EH (cell line): ENCODE measurements at regions not wholly inside any gene's neighbourhood (a gene's known extent, or its start where the extent isn't known, plus 50 kb on each side); places are given as distances from the start of the nearest gene placed in this dataset.

Experiments
- DNase-seq: peaks from one replicate; pipeline ENCODE4 v3.0.0-alpha.2; 2015; ENCODE audit warnings: low read depth

DNA sequence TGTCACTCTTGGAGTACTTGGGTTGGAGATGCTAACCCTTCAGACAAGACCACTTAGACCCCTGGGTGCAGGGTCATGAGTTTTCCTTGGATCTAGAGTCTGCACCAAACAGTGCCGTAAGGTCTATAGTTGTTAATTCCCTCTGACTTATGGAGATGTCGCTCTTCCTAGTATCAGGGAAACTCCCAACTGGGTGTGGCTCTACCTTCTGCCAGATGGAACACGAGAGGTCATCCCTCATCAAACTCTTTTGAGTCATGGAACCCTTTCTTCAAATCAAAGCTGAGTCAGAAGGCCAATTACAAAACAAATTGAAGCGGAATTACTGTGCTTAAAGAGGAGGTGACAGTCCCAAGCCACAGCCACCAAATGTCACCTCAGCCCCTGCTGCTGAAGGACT is 514.9 kb upstream of the PROK2 start:
- DNase-seq, result no peak

DNA sequence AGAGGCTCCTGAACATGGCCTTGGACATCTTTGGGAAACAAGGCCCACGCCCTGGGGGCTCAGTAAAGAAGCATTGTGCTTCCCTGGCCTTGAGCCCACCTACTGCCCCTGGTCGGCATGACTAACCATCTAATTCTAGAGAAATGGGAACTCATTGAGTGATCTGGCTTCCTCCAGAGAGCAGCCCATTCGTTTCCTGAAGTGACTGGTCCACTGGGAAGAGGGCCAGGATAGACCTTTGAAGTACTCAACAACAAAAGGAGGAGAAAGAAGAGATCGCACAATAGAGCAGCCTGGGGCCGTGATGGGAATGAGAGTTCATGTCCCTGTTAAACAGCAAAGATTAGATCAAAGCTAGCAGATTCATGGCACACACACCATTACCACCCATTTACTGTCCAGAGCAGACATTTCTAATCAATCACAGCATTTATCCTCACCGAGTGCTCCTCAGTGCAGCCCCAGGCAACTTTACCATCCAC is 514.4 kb upstream of the PROK2 start:
- DNase-seq, result peak; percentile 64

DNA sequence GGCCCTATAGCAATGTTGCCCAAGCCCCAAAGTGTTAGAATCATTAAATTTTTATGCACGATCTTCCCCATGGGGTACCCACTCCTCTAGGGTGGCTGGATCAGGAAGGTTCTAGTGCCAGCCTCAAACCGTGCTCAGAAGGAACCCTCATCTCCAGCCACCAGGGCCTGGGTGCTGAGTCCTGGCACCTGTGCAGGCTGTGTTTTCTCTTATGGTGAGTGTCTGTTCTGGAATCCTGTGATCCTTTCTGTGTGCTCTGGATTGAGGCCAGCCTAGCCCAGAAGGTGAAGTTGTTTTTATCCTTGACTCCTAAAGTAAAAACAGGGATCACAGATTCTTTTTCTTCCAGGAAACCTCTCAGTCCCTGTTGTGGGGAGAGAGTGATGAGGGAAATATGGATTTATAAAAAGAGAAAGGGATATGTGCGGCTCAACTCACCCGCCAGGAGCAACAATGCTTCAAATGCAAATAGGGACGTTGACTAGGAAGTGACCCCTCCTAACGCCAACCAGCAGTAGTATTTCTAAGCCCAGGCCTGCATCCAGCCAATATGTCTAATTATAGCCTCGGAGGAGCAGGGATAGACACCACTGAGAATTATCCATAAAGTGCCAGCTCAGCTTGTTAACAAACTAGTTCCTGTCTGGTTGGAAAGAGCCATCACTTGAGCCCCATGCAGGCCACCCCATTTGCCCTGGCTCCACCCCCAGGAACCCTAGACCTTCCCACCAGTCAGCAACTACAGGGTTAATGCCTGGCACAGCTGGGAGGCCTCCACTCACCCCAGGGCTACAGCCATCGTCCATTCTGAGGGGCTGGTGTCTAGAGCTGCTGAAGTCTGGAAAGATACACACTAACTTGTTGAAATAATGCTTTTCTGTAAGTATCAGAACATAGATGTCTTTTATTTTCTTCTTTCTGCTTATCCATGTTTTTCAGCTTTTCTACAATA is 513.5 kb upstream of the PROK2 start:
- DNase-seq, result no peak

DNA sequence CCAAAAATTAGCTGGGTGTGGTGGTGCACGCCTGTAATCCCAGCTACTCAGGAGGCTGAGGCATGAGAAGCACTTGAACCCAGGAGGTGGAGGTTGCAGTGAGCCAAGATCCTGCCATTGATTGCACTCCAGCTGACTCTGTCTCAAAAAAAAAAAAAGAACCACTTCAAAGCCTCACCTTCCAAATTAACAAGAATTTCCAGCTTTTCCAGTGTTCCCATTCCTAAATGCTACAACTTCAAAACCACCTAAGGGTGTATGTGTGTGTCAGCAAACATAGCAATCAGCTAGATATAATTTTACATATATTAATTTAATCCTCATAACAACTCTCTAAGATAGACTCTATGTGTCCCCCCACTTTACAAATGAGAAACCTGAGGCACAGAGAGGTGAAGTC is 512.5 kb upstream of the PROK2 start:
- DNase-seq, result no peak

DNA sequence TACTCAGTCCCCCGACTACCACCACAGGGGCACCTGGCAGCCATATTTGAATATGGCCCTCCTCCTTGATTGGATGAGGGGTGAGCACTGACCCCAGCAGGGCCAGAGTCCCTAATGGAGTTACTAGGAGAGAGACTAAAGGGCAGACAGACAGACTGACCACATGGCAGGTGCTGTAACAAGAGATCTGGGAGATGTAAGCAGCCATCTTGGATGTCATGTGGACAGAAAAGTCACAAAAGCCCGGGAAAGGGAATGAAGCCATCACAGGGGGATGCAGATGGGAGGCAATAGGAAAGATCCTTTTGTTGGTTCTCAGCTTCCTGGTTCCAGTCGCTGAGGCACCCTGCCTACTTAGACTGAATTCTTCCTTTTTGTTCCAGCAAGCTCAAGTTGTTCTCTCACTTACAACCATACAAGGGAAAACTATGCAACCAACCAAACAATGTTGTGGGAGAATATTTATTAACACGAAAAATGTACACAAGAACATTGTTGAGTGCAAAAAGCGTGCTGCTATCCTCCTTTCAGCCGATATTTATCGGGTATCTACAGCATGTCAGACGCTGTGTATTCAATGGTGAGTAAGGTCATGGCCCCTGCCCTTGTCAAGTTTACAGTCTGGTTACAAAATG is 511.6 kb upstream of the PROK2 start:
- DNase-seq, result no peak

DNA sequence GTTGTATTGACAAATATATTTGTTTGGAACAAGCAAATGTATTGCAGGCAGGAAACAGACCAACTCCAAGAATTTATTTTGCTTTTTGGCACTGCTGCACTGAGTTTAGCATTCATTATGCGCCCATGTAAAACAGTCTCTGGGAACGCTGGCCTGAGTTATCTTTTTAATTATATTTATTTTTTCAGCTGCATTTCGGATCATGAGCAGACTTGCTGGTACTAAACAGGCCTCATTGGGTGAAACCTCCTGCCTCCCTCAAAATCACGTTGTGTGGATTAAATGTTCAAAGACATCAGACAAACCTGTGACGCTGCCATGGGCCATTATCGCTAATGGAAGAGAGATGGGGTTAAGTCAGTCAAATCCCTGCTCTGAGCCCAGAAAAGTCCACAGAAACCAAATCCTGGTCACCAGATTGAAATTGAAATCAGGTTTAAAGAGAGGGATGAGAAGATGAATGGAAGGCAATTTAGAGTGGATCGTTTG is 511.1 kb upstream of the PROK2 start:
- no peak for DNase-seq

DNA sequence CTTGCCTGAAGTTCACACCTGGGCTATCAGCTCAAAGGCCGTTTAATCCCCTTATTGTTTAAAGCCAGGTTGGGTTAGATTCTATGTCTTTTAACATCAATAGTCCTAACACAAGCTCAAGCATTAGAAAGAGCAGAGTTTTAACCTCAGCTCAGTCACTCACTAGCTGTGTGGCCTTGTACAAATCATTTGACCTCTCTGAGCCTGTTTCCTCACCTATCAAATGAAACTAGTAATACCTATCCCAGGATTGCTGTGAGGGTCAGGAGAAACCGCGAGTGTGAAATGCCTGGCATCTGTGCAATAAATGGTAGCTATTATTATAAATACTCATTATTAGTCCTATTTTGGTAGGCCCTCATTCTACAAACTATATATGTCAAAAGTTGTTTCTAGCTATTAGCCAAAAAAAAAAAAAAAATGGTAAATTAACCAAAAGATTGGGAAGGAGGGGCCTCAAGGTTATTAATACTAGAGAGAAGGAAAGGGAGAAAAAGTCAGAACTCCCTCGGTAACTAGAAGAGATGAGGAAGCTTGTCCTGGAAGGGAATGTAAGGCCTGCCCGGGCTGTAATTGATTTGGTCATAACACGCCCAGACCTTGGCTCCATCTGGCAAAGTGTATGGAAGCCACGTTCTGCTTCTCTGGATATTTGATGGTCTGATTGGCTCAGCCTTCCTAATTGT is 510.5 kb upstream of the PROK2 start:
- no peak for DNase-seq

DNA sequence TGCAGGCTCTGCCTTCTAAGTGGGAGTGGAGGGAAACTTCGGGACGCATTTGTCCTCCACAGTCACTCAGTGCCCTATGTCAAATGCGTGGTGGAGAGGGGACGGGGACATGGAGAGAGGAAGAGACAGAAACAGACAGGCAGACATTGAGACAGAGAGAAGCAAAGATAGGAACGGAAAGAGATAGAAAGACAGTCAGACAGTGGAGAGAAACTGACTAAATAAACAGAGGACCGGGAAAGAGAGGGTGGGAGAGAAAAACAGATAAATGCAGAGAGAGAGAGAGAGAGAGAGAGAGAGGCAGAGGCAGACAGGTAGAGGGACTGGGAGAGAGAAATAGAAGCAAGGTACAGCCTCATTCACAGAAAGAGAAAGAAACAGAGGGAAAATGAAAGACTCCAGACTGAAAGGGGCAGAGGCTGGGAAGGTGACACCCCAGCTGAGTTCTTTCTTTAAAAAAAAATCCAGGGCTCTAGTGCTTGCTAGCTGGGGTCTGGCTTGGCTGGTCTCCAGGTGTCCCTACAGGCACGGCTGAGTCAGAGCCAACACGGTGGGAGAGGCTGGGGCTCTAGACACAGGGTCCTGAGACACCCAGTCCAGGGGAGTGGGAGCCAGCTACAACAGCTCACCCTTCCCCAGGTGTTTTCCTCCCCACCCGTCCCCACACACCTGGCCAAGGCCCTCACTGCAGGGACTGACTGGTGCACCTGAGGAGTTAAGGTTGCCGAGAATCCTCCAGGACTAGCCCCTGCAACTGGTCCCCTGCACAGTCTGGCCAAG is 506.1 kb upstream of the PROK2 start:
- DNase-seq, result no peak

DNA sequence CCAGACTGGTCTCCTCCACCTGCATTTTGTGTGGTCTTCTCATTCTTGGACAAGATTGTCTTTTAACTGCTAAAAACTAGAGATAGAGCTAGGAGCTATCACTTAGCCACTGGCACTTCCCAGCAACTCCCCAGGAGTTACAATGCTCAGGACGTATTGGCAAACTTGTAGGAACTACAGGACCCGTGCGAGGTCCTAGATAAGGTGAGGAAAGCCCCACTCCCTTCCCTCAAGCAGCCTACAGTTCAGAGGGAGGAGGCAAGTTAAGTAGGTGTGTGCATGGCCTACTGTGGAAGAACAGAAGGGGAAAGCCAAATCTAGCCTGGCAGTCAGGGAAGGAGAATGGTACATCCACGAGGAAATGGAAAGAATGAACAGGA is 504.7 kb upstream of the PROK2 start:
- no peak for DNase-seq

DNA sequence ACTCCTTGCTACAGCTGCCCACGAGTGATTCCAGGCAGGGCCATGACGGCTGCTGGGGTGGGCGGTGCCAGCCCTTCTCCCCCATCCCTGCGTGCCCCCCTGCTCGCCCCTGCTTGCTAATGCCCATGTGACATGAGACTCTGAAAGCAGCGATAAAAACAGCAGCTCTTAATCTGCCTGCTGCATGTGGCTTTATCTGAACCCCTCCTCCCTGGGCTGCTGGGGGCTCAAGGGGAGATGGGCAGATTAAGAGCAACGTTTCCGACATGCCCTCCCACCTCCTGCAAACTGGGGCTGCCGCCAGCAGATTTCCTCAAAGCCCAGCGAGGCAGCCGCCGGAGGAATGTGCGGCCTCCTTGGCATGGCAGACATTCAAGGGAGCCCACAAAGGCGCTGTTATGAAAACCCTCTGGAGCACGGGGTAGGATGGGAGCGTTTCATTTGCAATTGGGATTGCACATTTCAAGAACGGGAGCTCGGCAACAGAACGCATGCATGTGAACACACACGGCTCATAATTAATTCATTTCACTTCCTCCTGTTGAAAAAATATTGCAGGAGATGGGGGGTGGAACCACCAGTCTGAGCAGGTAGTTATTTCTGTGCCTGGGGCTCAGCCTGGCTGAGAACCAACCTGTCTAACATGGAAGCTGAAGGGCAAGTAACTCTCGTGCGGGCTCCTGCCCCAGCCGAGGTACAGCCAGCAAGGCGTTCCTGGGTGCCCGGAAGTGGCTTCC is 504.2 kb upstream of the PROK2 start:
- DNase-seq, result peak; percentile 87

DNA sequence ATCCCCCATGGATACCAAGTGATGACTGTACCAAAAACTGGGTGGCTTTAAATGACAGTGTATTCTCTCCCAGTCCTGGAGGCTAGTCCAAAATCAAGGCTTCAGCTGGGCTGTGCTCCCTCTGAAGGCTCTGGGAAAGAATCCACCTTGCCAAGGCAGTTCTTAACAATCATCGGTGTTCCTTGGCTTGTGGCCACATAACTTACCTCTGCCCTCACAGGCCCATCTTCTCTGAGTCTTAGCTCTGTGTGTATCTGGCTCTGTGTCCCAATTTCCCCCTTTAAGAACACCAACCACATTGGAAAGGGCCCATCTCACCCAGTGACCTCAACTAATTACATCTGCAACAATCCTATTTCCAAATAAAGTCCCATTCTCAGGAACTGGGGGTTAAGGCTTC is 503.0 kb upstream of the PROK2 start:
- no peak for DNase-seq

DNA sequence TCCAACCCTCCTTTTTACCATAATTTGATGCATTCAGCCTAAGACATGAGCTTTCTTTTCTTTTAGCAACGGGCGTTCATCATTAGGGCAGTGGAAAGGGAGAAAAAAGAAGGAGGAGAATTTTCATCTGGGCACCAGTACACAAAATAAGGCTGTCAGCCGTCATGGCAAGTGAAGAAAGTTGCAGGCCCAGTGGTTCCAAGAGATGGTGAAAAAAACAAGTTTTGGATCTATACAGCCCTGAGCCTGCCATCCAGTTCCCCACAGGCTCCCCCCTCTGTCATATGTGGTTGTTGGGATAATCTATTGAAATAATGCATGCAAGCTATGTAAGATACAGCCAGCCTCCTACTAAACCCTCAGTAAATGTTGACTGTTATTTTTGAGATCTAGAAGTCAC is 500.6 kb upstream of the PROK2 start:
- DNase-seq, result no peak

DNA sequence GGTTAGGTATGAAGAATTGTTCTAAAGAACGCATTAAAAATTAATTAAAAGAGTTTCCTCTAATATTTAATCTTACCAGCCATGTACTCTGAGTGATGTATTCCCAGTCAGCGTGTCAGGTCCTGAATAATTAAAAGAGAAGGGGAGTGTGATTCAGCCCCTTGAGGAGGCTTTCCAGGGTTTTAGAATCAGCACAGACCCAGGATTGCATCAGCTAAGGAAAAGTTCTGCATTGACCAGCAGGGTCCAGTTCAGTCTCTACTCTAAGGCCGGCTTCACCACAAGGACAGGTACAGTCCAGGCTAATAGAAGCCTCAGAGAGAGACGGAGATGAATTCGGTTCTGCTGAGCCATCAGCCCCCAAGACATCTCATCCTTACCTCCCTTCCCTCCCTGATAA is 499.5 kb upstream of the PROK2 start:
- no peak for DNase-seq

DNA sequence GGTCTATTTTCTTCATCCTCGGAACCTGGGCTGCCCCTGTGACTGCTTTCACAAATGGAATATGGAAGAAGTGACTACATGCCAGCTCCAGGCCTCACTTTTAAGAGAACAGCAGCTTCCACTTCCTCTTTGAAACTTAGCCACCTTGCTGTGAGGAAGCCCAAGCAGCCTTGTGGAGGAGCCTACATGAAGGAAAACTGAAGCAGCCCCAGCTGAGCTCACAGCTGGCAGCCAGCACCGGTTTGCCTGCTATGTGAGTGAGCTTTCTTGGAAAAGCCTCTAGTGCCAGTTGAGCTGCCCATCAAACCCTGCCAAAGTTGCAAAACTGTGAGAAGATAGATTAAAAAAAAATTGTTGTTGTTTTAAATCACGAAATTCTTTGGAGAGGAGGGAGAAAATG is 498.0 kb upstream of the PROK2 start:
- DNase-seq, result no peak

DNA sequence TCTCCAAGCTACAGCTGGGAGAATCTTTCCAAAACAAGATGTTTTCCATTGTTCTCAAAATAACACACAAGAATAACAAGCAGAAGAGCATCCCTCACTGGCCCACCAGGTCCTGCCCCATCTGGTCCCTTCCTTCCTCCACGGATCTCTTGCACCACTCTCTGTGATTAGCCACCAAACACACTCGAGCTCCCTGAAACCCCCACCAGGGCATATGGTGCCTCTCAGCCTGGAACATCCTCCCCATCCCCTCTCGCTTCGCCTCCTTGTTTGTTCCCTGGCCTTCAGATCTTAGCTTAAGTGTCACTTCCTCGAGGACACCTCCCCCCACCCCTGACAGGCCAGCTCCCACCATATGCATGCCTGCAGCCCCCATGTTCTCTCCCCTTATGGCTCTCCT is 496.6 kb upstream of the PROK2 start:
- no peak for DNase-seq

DNA sequence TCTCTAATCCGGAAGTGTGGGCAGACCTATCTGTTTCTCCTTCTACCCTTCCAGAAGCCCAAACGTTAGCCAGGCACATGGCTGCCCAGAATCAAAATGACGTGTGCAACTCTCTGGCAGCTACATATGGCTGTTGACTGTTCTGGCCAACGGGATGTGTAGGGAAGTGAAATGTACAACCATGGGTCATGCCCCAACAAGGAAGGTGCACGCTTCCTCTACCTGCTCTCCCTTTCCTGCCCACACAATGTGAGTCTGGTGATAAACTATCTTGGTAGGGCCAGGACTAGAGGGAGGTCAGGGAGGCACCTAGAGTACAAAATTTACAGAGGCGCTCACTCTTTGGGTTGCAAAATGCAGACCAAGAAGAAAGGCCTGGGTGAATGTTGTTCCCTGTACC is 495.9 kb upstream of the PROK2 start:
- no peak for DNase-seq

DNA sequence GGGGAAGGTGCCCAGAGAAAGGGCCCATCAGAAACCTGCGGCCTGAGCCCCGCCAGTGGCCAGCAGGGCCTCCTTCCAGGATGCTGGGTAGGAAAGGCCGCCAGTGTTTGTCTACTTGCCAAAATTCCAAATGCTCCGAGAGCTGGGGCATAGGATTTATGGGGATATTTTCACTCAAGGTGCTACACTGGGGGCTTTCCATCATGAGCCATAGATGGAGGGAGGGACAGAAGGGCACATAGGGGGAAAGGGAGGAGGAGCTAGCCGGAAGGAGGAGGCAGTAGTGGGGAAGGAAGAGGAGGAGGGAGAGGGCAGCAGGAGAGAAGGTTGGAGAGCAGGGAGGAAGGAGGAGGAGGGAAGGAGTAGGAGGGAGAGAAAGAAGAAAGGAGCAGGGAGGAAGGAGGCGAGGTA is 494.7 kb upstream of the PROK2 start:
- no peak for DNase-seq

DNA sequence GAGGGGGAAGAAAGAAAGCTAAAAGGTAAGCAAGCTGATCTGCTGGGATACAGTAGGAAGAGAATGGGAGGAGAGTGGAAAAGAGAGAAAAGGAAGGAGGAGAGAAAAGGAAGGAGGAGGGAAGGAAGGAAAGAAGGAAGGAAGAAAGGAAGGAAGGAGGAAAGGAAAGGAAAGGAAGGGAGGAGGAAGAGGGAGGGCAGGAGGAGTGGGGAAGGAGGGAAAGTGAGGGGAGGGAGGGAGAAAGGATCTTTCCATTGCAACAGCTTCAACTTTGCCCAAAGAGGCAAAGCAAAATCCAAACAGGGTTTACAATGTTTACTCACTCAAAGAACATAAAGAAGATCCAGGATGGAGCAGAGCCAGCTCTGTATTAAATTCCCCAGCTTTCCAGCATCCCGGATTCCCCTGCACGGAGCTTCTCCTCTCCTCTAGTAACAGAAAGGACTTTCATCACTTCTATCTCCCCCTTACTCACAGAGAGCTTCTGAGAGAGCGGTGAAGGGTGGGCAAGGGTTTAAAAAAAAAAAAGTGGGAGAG is 494.2 kb upstream of the PROK2 start:
- DNase-seq, result no peak

DNA sequence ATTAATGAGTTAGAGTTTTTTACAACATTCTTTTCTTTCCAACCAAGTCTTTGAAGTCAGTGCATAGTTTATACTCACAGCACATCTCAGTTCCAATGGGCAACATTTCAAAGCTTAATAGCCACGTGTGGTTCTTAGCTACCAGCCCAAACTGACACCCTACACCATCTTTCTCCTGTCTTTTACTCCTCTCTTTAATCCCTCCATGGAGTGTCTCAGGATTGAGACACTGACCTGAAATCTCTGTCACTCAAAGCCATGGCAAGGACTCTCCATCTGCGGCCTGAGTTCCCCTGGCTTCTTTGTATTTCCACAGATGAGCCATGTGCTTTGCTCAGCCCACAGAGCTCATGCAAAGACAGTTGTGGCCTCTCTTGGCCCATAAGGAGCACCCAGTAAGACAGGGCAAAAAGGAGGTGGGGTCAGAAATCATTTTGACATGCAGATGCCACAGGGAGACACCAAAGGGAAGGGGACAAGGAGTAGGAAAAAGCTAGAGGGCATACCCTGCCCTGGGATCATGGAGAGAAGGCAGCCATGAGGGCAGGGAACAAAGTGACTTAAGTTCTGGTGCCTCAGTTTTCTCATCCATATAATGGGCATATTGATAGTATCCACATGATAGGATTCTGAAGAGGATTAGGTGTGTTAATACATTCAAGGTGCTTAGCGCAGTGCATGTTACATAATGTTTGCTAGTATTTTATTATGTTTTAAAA is 493.6 kb upstream of the PROK2 start:
- no peak for DNase-seq

DNA sequence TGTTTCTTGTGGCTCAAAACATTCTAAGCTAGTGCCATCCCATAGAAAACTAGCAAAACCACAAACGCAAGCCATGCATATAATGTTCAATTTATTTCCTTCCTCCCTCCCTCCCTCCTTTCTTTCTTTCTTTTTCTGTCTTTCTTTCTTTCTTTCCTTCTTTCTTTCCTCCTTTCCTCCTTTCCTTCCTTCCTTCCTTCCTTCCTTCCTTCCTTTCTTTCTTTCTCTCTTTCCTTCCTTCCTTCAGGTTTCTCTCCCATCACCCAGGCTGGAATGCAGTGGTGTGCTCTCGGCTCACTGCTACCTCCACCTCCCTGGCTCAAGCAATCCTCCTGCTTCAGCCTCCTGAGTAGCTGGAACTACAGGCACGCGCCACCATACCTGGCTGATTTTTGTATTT is 492.8 kb upstream of the PROK2 start:
- DNase-seq, result no peak
